SH-SY5Y (cell line): ENCODE measurements at regions not wholly inside any gene's neighbourhood (a gene's known extent, or its start where the extent isn't known, plus 50 kb on each side); places are given as distances from the start of the nearest gene placed in this dataset.

Experiments used
- GATA2 ChIP-seq: IDR thresholded peaks from 2 replicates; pipeline ENCODE4 v1.6.1; 2011; ENCODE audit warnings: mild to moderate bottlenecking, low read depth, low read length
- GATA3 ChIP-seq: IDR thresholded peaks from 2 replicates; pipeline ENCODE4 v1.6.1; 2011; ENCODE audit warnings: low read depth, mild to moderate bottlenecking, low read length, moderate library complexity

DNA sequence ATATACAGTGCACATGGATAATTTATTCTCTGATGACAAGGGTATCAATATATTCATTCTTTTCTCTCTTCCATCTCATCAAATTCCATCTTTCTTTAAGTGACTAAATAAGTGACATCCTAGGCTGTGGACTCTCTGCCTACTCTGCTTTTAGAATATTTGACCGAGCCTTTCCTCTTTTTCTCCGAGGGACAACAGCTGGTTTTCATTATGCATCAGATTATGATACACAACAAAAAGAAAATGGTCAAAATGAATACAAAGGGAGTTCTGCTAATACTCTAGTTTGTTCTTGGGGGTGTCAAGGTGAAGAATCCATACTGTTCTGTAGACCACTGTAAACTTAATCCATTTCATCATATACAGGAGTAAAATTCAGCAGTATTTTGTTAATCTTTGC, 942.6 kb downstream of the KCNJ2 start:
- TF ChIP-seq GATA3 (no peak), GATA2 (no peak)
